VCaP (cell line): ENCODE measurements at regions not wholly inside any gene's neighbourhood (a gene's known extent, or its start where the extent isn't known, plus 50 kb on each side); places are given as distances from the start of the nearest gene placed in this dataset.
A peak's percentile ranks its signal among the peaks of the same experiment; 100 is the strongest.

ENCODE experiments used
- H3K27ac ChIP-seq: fragments of 450-650 bp; 2 replicates; pipeline ENCODE4 v1.5.1; 2017
- CTCF ChIP-seq: fragments of 450-650 bp; conservative IDR thresholded peaks from 2 replicates; pipeline ENCODE4 v1.5.1; 2017; ENCODE audit warnings: mild to moderate bottlenecking, moderate library complexity

GRCh38 chr21:28439251-28439650, 553.4 kb downstream of the LTN1 start:
- TF ChIP-seq CTCF: no peak
- H3K27ac ChIP-seq: peak overlapping the region; percentile 89

- TF ChIP-seq CTCF: no peak
- peak overlapping the region; percentile 59 for H3K27ac ChIP-seq
Measured at GRCh38 chr21:28437061-28437460, 555.6 kb downstream of the LTN1 start.

GRCh38 chr21:28436286-28436932, 556.3 kb downstream of the LTN1 start:
- no peak for TF ChIP-seq CTCF
- peak overlapping the region; percentile 59 for H3K27ac ChIP-seq

- no peak overlapping the region for H3K27ac ChIP-seq
- no peak for TF ChIP-seq CTCF
Measured at GRCh38 chr21:28431527-28432200, 561.0 kb downstream of the LTN1 start.

- TF ChIP-seq CTCF: no peak
- no peak overlapping the region for H3K27ac ChIP-seq
Measured at GRCh38 chr21:28431022-28431421, 561.7 kb downstream of the LTN1 start.

GRCh38 chr21:28429161-28429560, 563.5 kb downstream of the LTN1 start:
- no peak overlapping the region for H3K27ac ChIP-seq

More at GRCh38 chr21:28429161-28429560, 563.5 kb downstream of the LTN1 start:
- no peak for TF ChIP-seq CTCF
